ENCODE measurements at regions not wholly inside any gene's neighbourhood (a gene's known extent, or its start where the extent isn't known, plus 50 kb on each side); places are given as distances from the start of the nearest gene placed in this dataset.
"Not testable (repeated sequence)": the region's sequence is repeated elsewhere in the genome, so short reads cannot be mapped to it uniquely, and the experiment has no call there.

DNA sequence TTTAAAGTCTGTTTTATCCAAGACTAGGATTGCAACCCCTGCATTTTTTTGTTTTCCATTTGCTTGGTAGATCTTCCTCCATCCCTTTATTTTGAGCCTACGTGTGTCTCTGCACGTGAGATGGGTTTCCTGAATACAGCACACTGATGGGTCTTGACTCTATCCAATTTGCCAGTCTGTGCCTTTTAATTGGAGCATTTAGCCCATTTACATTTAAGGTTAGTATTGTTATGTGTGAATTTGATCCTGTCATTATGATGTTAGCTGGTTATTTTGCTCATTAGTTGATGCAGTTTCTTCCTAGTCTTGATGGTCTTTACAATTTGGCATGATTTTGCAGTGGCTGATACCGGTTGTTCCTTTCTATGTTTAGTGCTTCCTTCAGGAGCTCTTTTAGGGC lies 117.3 kb downstream of the MDH1 start:
- TF ChIP-seq, protein P1, sequence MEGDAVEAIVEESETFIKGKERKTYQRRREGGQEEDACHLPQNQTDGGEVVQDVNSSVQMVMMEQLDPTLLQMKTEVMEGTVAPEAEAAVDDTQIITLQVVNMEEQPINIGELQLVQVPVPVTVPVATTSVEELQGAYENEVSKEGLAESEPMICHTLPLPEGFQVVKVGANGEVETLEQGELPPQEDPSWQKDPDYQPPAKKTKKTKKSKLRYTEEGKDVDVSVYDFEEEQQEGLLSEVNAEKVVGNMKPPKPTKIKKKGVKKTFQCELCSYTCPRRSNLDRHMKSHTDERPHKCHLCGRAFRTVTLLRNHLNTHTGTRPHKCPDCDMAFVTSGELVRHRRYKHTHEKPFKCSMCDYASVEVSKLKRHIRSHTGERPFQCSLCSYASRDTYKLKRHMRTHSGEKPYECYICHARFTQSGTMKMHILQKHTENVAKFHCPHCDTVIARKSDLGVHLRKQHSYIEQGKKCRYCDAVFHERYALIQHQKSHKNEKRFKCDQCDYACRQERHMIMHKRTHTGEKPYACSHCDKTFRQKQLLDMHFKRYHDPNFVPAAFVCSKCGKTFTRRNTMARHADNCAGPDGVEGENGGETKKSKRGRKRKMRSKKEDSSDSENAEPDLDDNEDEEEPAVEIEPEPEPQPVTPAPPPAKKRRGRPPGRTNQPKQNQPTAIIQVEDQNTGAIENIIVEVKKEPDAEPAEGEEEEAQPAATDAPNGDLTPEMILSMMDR (IDR thresholded peaks at IDR 0.05), result not testable (repeated sequence)
- not testable (repeated sequence) for TF ChIP-seq POLR2A (IDR thresholded peaks at IDR 0.05)

All from uterus (tissue), 2 donors.